IMR-90 (cell line): ENCODE measurements at regions not wholly inside any gene's neighbourhood (a gene's known extent, or its start where the extent isn't known, plus 50 kb on each side); places are given as distances from the start of the nearest gene placed in this dataset.

Experiments
- ATAC-seq: fragments of 200-7000 bp; cut with Tn5 transposase; 2 replicates; pipeline ENCODE4 v1.9.1; 2020; ENCODE audit warnings: low read depth, mild to moderate bottlenecking, moderate library complexity
- BruUV-seq: library from RNA; stranded (reverse); fragments of 400-500 nt; replicated peaks from 2 replicates; lab custom pipeline; 2021; lab: Mats Ljungman, UMichigan
- CTCF ChIA-PET: fragments of 300-600 bp; formaldehyde crosslinking; extraction: SDS; loops from one replicate; lab custom pipeline; 2021; ENCODE audit warnings: antibody characterized with exemption; lab: Yijun Ruan, JAX
- POLR2A ChIA-PET: fragments of 300-600 bp; sonication (Branson Sonifier 250); formaldehyde crosslinking; loops from one replicate; lab custom pipeline; 2022; ENCODE audit warnings: antibody characterized with exemption; ENCODE audit not compliant: unreplicated experiment; lab: Charles Lee
- DNase-seq: peaks from one replicate; pipeline ENCODE4 v3.0.0; 2013
- H2AFZ ChIP-seq: replicated peaks from 2 replicates; pipeline ENCODE3; 2013; ENCODE audit warnings: low read length, mild to moderate bottlenecking; ENCODE audit not compliant: poor library complexity
- H2AK5ac ChIP-seq: 2 replicates; pipeline ENCODE4 v1.6.1; 2013; ENCODE audit warnings: low read depth, low read length, inconsistent platforms
- H2AK9ac ChIP-seq: replicated peaks from 2 replicates; pipeline ENCODE3; 2013; ENCODE audit warnings: mild to moderate bottlenecking, low read depth, low read length, moderate library complexity; ENCODE audit not compliant: poor library complexity
- H2BK120ac ChIP-seq: 2 replicates; pipeline ENCODE4 v1.6.1; 2013; ENCODE audit warnings: low read depth, low read length, inconsistent platforms
- H2BK15ac ChIP-seq: 3 replicates; pipeline ENCODE4 v1.6.1; 2013; ENCODE audit warnings: low read depth, low read length, inconsistent platforms
- H2BK20ac ChIP-seq: 2 replicates; pipeline ENCODE4 v1.6.1; 2013; ENCODE audit warnings: low read depth, mild to moderate bottlenecking, inconsistent platforms, low read length, moderate library complexity
- H2BK5ac ChIP-seq: 2 replicates; pipeline ENCODE4 v1.6.1; 2013; ENCODE audit warnings: mild to moderate bottlenecking, low read depth, low read length, inconsistent platforms; ENCODE audit not compliant: poor library complexity, severe bottlenecking
- H3K14ac ChIP-seq: replicated peaks from 2 replicates; pipeline ENCODE4 v1.6.1; 2013; ENCODE audit warnings: low read depth, low read length, inconsistent platforms
- H3K18ac ChIP-seq: 2 replicates; pipeline ENCODE4 v1.6.1; 2013; ENCODE audit warnings: low read depth, low read length, control low read depth
- H3K23ac ChIP-seq: 2 replicates; pipeline ENCODE4 v1.6.1; 2013; ENCODE audit warnings: low read depth, low read length, inconsistent platforms
- H3K27ac ChIP-seq: 2 replicates; pipeline ENCODE4 v1.5.1; 2013; ENCODE audit warnings: mild to moderate bottlenecking, control low read depth, low read length; ENCODE audit not compliant: insufficient read depth
- H3K27me3 ChIP-seq: 2 replicates; pipeline ENCODE4 v1.6.1; 2013; ENCODE audit warnings: low read length; ENCODE audit not compliant: control insufficient read depth, insufficient read depth
- H3K36me3 ChIP-seq: 2 replicates; pipeline ENCODE4 v1.6.1; 2013; ENCODE audit warnings: low read length, mixed read lengths; ENCODE audit not compliant: control insufficient read depth, insufficient read depth
- H3K4ac ChIP-seq: 2 replicates; pipeline ENCODE4 v1.6.1; 2013; ENCODE audit warnings: low read depth, low read length, inconsistent platforms
- H3K4me1 ChIP-seq: 2 replicates; pipeline ENCODE4 v1.6.1; 2013; ENCODE audit warnings: low read length, mixed read lengths; ENCODE audit not compliant: control insufficient read depth, insufficient read depth
- H3K4me2 ChIP-seq: 2 replicates; pipeline ENCODE4 v1.6.1; 2013; ENCODE audit warnings: low read depth, mild to moderate bottlenecking, control low read depth, low read length, moderate library complexity
- H3K4me3 ChIP-seq: 2 replicates; pipeline ENCODE4 v1.5.1; 2013; ENCODE audit warnings: low read depth, mild to moderate bottlenecking, control low read depth, low read length, moderate library complexity; ENCODE audit not compliant: insufficient read depth
- H3K56ac ChIP-seq: 2 replicates; pipeline ENCODE4 v1.6.1; 2013; ENCODE audit warnings: low read length, inconsistent platforms; ENCODE audit not compliant: insufficient read depth; ENCODE audit errors: extremely low read depth
- H3K79me1 ChIP-seq, 2 experiments: 2 replicates each; pipeline ENCODE4 v1.6.1; 2013; ENCODE audit warnings: low read length in 2 of 2, inconsistent platforms in 1 of 2, low read depth in 1 of 2
- H3K9ac ChIP-seq: 2 replicates; pipeline ENCODE4 v1.6.1; 2013; ENCODE audit warnings: low read depth, low read length, control low read depth
- H3K9me1 ChIP-seq: 2 replicates; pipeline ENCODE4 v1.6.1; 2013; ENCODE audit warnings: low read length, inconsistent platforms; ENCODE audit not compliant: insufficient read depth
- H3K9me3 ChIP-seq: 2 replicates; pipeline ENCODE4 v1.6.1; 2013; ENCODE audit warnings: low read length; ENCODE audit not compliant: control insufficient read depth, insufficient read depth
- H4K20me1 ChIP-seq: 2 replicates; pipeline ENCODE4 v1.6.1; 2013; ENCODE audit warnings: low read length, inconsistent platforms; ENCODE audit not compliant: insufficient read depth
- H4K5ac ChIP-seq: 2 replicates; pipeline ENCODE4 v1.6.1; 2013; ENCODE audit warnings: mild to moderate bottlenecking, low read depth, low read length, control low read depth
- H4K8ac ChIP-seq, 2 experiments: 2 replicates each; pipeline ENCODE4 v1.6.1; 2013; ENCODE audit warnings: low read depth in 2 of 2, low read length in 2 of 2, control low read depth in 1 of 2, inconsistent platforms in 1 of 2
- H4K91ac ChIP-seq: 2 replicates; pipeline ENCODE4 v1.6.1; 2013; ENCODE audit warnings: low read depth, low read length, inconsistent platforms; ENCODE audit not compliant: insufficient read depth
- BHLHE40 ChIP-seq: fragments of 150-350 bp; IDR thresholded peaks from 2 replicates; pipeline ENCODE4 v1.6.1; 2016; ENCODE audit warnings: mild to moderate bottlenecking, low read depth, low read length
- CEBPB ChIP-seq: IDR thresholded peaks from 2 replicates; pipeline ENCODE4 v1.6.1; 2012; ENCODE audit warnings: low read depth, low read length, improper control_type of control experiment
- CHD1 ChIP-seq: IDR thresholded peaks from 2 replicates; pipeline ENCODE4 v1.6.1; 2012; ENCODE audit warnings: low read depth, low read length, improper control_type of control experiment
- FOS ChIP-seq: fragments of 150-350 bp; IDR thresholded peaks from 2 replicates; pipeline ENCODE4 v1.6.1; 2016; ENCODE audit warnings: low read depth, low read length
- MAFK ChIP-seq: IDR thresholded peaks from 2 replicates; pipeline ENCODE4 v1.6.1; 2012; ENCODE audit warnings: low read depth, low read length, improper control_type of control experiment
- MAZ ChIP-seq: IDR thresholded peaks from 2 replicates; pipeline ENCODE4 v1.6.1; 2012; ENCODE audit warnings: low read depth, mild to moderate bottlenecking, low read length, improper control_type of control experiment, moderate library complexity, borderline replicate concordance
- MXI1 ChIP-seq: IDR thresholded peaks from 2 replicates; pipeline ENCODE4 v1.6.1; 2012; ENCODE audit warnings: low read depth, mild to moderate bottlenecking, low read length, moderate library complexity, borderline replicate concordance
- NFE2L2 ChIP-seq: fragments of 150-350 bp; IDR thresholded peaks from 2 replicates; pipeline ENCODE4 v1.6.1; 2016; ENCODE audit warnings: low read depth, mild to moderate bottlenecking, low read length
- POLR2A ChIP-seq: IDR thresholded peaks from 2 replicates; pipeline ENCODE4 v1.6.1; 2012; ENCODE audit warnings: mild to moderate bottlenecking, low read depth, low read length
- RAD21 ChIP-seq: IDR thresholded peaks from 2 replicates; pipeline ENCODE4 v1.6.1; 2012; ENCODE audit warnings: low read length, improper control_type of control experiment
- RCOR1 ChIP-seq: IDR thresholded peaks from 2 replicates; pipeline ENCODE4 v1.6.1; 2012; ENCODE audit warnings: mild to moderate bottlenecking, low read length, improper control_type of control experiment; ENCODE audit not compliant: insufficient replicate concordance
- RFX5 ChIP-seq: IDR thresholded peaks from 2 replicates; pipeline ENCODE4 v1.8.0; 2012; ENCODE audit warnings: low read depth, mild to moderate bottlenecking, low read length, moderate library complexity
- SMC3 ChIP-seq: fragments of 150-350 bp; IDR thresholded peaks from 2 replicates; pipeline ENCODE4 v1.6.1; 2016; ENCODE audit warnings: low read depth, mild to moderate bottlenecking, antibody characterized with exemption, low read length, moderate library complexity
- dilution Hi-C: fragments of 300-500 bp; cut with HindIII; formaldehyde crosslinking; loops from one replicate; pipeline ENCODE4 v1.14.3; 2018; ENCODE audit warnings: low sequenced_read_pairs; ENCODE audit not compliant: unreplicated experiment
- in situ Hi-C: fragments of 300-500 bp; cut with MboI; formaldehyde crosslinking; loops from 3 replicates; pipeline ENCODE4 v1.14.3; 2019; ENCODE audit warnings: low sequenced_read_pairs, inconsistent platforms, mixed read lengths
- intact Hi-C: fragments of 100-400 bp; cut with micrococcal nuclease; formaldehyde crosslinking; loops from 2 replicates; pipeline ENCODE4 v1.10.0; 2022
- TF ChIP-seq, protein P1 (sequence below): fragments of 150-350 bp; IDR thresholded peaks from 2 replicates; pipeline ENCODE4 v1.6.1; 2017; ENCODE audit warnings: mild to moderate bottlenecking, antibody characterized with exemption, low read length, low read depth
- TF ChIP-seq, protein P2 (sequence below): conservative IDR thresholded peaks from 2 replicates; pipeline ENCODE4 v1.5.1; 2012; ENCODE audit warnings: mild to moderate bottlenecking, low read depth, low read length, improper control_type of control experiment
- TF ChIP-seq, protein P3 (sequence below): fragments of 150-350 bp; IDR thresholded peaks from 2 replicates; pipeline ENCODE4 v1.6.1; 2016; ENCODE audit warnings: low read depth, mild to moderate bottlenecking, low read length, moderate library complexity, borderline replicate concordance

- no peak overlapping the region for H2AK5ac ChIP-seq
- no peak for DNase-seq
- no TSS peak for BruUV-seq
- no peak overlapping the region for H2BK15ac ChIP-seq
- TF ChIP-seq MAZ (no peak), MAFK (no peak), NFE2L2 (no peak), POLR2A (no peak), FOS (no peak), MXI1 (no peak), CEBPB (no peak), RCOR1 (no peak), SMC3 (no peak), BHLHE40 (no peak), RFX5 (no peak), CHD1 (no peak), RAD21 (no peak)
- TF ChIP-seq, protein P1, sequence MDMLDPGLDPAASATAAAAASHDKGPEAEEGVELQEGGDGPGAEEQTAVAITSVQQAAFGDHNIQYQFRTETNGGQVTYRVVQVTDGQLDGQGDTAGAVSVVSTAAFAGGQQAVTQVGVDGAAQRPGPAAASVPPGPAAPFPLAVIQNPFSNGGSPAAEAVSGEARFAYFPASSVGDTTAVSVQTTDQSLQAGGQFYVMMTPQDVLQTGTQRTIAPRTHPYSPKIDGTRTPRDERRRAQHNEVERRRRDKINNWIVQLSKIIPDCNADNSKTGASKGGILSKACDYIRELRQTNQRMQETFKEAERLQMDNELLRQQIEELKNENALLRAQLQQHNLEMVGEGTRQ = no peak
- TF ChIP-seq, protein P2, sequence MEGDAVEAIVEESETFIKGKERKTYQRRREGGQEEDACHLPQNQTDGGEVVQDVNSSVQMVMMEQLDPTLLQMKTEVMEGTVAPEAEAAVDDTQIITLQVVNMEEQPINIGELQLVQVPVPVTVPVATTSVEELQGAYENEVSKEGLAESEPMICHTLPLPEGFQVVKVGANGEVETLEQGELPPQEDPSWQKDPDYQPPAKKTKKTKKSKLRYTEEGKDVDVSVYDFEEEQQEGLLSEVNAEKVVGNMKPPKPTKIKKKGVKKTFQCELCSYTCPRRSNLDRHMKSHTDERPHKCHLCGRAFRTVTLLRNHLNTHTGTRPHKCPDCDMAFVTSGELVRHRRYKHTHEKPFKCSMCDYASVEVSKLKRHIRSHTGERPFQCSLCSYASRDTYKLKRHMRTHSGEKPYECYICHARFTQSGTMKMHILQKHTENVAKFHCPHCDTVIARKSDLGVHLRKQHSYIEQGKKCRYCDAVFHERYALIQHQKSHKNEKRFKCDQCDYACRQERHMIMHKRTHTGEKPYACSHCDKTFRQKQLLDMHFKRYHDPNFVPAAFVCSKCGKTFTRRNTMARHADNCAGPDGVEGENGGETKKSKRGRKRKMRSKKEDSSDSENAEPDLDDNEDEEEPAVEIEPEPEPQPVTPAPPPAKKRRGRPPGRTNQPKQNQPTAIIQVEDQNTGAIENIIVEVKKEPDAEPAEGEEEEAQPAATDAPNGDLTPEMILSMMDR = no peak
- TF ChIP-seq, protein P3, sequence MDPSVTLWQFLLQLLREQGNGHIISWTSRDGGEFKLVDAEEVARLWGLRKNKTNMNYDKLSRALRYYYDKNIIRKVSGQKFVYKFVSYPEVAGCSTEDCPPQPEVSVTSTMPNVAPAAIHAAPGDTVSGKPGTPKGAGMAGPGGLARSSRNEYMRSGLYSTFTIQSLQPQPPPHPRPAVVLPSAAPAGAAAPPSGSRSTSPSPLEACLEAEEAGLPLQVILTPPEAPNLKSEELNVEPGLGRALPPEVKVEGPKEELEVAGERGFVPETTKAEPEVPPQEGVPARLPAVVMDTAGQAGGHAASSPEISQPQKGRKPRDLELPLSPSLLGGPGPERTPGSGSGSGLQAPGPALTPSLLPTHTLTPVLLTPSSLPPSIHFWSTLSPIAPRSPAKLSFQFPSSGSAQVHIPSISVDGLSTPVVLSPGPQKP = no peak
- intact Hi-C loops = no loop called here
- no peak for ATAC-seq
- ChIA-PET POLR2A (no interaction called here), CTCF (no interaction called here)
- no peak overlapping the region for H2BK120ac ChIP-seq
- H2BK5ac ChIP-seq = no peak overlapping the region
- H3K18ac ChIP-seq = no peak overlapping the region
- H3K79me1 ChIP-seq = no peaks in the 10 kb centered on the region
- no peak overlapping the region for H3K27ac ChIP-seq
- H3K4me3 ChIP-seq = no peak overlapping the region
- no peak overlapping the region for H3K23ac ChIP-seq
- no peak overlapping the region for H4K91ac ChIP-seq
- no peaks in the 10 kb centered on the region for H3K27me3 ChIP-seq
- H3K36me3 ChIP-seq = no peaks in the 10 kb centered on the region
- no peak overlapping the region for H2AFZ ChIP-seq
- dilution Hi-C loops = no loop called here
- no peak overlapping the region for H3K56ac ChIP-seq
- H3K4me1 ChIP-seq = no peaks in the 10 kb centered on the region
- no peaks in the 10 kb centered on the region for H3K9me1 ChIP-seq
- H3K4ac ChIP-seq = no peak overlapping the region
- H3K4me2 ChIP-seq = no peak overlapping the region
- H2BK20ac ChIP-seq = no peak overlapping the region
- no peak overlapping the region for H4K5ac ChIP-seq
- H2AK9ac ChIP-seq = no peak overlapping the region
- in situ Hi-C loops = no loop called here
- H4K20me1 ChIP-seq = no peaks in the 10 kb centered on the region
- no peak overlapping the region for H3K14ac ChIP-seq
- H4K8ac ChIP-seq = no peak overlapping the region
- H3K9ac ChIP-seq = no peak overlapping the region
- no peaks in the 10 kb centered on the region; the same call in 1 of the 2 replicates for H3K9me3 ChIP-seq
Measured at GRCh38 chr2:41488888-41489287, 558.9 kb upstream of the PKDCC start.
